ENCODE measurements at regions not wholly inside any gene's neighbourhood (a gene's known extent, or its start where the extent isn't known, plus 50 kb on each side); places are given as distances from the start of the nearest gene placed in this dataset.

DNA sequence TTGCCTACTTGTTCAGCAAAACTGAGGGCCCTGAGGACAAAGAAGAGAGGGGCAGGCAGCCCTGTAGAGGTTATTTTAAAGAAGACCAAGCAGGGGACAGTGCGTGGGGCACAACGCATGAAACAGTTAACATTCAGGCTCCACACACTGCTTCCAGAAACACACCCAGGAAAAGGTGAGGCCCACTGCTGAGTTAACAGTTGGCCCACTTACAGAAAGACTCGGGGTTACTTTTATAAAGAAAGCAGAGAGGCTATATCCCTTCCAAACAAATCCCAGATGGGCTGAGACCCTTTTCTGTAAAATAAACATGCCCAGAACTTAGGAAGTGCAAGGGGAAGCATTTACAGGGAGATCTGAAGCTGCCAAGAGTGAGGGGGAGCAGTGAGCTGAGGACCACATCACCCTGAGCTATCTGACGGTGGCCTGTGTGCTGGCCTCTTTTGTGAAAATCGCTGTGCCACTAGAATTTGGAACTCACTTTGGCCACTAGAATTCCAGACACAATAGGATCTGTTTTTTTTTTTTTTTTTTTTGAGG, 49.8 kb upstream of the SSTR4 start:
- no peak overlapping the region for H3K27ac ChIP-seq (ENCODE audit: low read depth, low read length)
- no peaks in the 10 kb centered on the region for H3K36me3 ChIP-seq (ENCODE audit: control insufficient read depth, insufficient read depth, low read length)
- H3K9me3 ChIP-seq (ENCODE audit: control insufficient read depth, insufficient read depth, low read depth, low read length): no peaks in the 10 kb centered on the region
- H3K4me1 ChIP-seq (ENCODE audit: control insufficient read depth, insufficient read depth, low read length): no peaks in the 10 kb centered on the region
- no peak overlapping the region for H3K9ac ChIP-seq (ENCODE audit: low read length)
- no peak overlapping the region for H3K4me3 ChIP-seq (ENCODE audit: low read depth, low read length)
- H3K27me3 ChIP-seq (ENCODE audit: control insufficient read depth, insufficient read depth, low read length): no peaks in the 10 kb centered on the region

All from HUES6 (cell line).